H1 (cell line): ENCODE measurements at regions not wholly inside any gene's neighbourhood (a gene's known extent, or its start where the extent isn't known, plus 50 kb on each side); places are given as distances from the start of the nearest gene placed in this dataset.

ENCODE experiments used
- CTCF ChIA-PET: fragments of 300-600 bp; sonication (Branson Sonifier 250); formaldehyde crosslinking; loops from one replicate; lab custom pipeline; 2021; ENCODE audit not compliant: partially characterized antibody; lab: Charles Lee
- POLR2A ChIA-PET: fragments of 300-600 bp; sonication (Branson Sonifier 250); formaldehyde crosslinking; loops from one replicate; lab custom pipeline; 2021; ENCODE audit warnings: inconsistent platforms; ENCODE audit not compliant: partially characterized antibody; lab: Charles Lee
- DNase-seq, 2 experiments: peaks; one replicate each; pipeline versions ENCODE4 v3.0.0 to v3.0.0-alpha.2; 2010 to 2022; ENCODE audit warnings: low spot score in 2 of 2, low read depth in 1 of 2, mixed read lengths in 1 of 2
- FAIRE-seq: peaks from 2 replicates; lab custom pipeline; 2011; peaks lifted over from hg19 to GRCh38; lab: Jason Lieb, UNC
- H2AFZ ChIP-seq: 2 replicates; pipeline ENCODE4 v1.8.1; 2012; ENCODE audit warnings: low read length, inconsistent platforms
- H2AK5ac ChIP-seq: 2 replicates; pipeline ENCODE4 v1.6.1; 2013; ENCODE audit warnings: low read depth, low read length
- H2BK120ac ChIP-seq: replicated peaks from 2 replicates; pipeline ENCODE3; 2013; ENCODE audit warnings: low read depth, low read length, inconsistent platforms
- H2BK12ac ChIP-seq: 2 replicates; pipeline ENCODE4 v1.6.1; 2013; ENCODE audit warnings: low read depth, low read length
- H2BK15ac ChIP-seq: 2 replicates; pipeline ENCODE4 v1.6.1; 2013; ENCODE audit warnings: low read length
- H2BK20ac ChIP-seq: 2 replicates; pipeline ENCODE4 v1.6.1; 2013; ENCODE audit warnings: low read length
- H2BK5ac ChIP-seq: 2 replicates; pipeline ENCODE4 v1.6.1; 2013; ENCODE audit warnings: low read depth, low read length
- H3K14ac ChIP-seq: 2 replicates; pipeline ENCODE4 v1.6.1; 2013; ENCODE audit warnings: inconsistent platforms; ENCODE audit not compliant: insufficient read length
- H3K18ac ChIP-seq: 2 replicates; pipeline ENCODE4 v1.6.1; 2013; ENCODE audit warnings: low read length; ENCODE audit errors: extremely low read depth
- H3K23ac ChIP-seq: 2 replicates; pipeline ENCODE4 v1.6.1; 2013; ENCODE audit warnings: inconsistent platforms; ENCODE audit not compliant: insufficient read length
- H3K23me2 ChIP-seq: 2 replicates; pipeline ENCODE4 v1.6.1; 2013; ENCODE audit warnings: low read depth, low read length
- H3K27ac ChIP-seq: 2 replicates; pipeline ENCODE4 v1.6.1; 2011; ENCODE audit warnings: low read depth, low read length, inconsistent platforms
- H3K27me3 ChIP-seq, 4 experiments: replicated peaks in 1 of 4; 1 replicate in 1 of 4; 2 replicates in 3 of 4; pipeline versions ENCODE4 v1.6.1 to v1.8.1; 2011 to 2013; ENCODE audit warnings: low read length in 3 of 4, mild to moderate bottlenecking in 3 of 4, inconsistent platforms in 2 of 4, mixed read lengths in 2 of 4, moderate library complexity in 1 of 4; ENCODE audit not compliant: control insufficient read depth in 3 of 4, insufficient read depth in 3 of 4; ENCODE audit errors: extremely low read depth in 1 of 4
- H3K36me3 ChIP-seq, 4 experiments: 2 replicates each; pipeline versions ENCODE4 v1.6.1 to v1.8.1; 2011 to 2013; ENCODE audit warnings: mild to moderate bottlenecking in 4 of 4, low read length in 3 of 4, moderate library complexity in 2 of 4, control low read depth in 1 of 4, inconsistent platforms in 1 of 4; ENCODE audit not compliant: insufficient read depth in 4 of 4, control insufficient read depth in 2 of 4
- H3K4ac ChIP-seq: replicated peaks from 2 replicates; pipeline ENCODE3; 2013; ENCODE audit warnings: low read length, low read depth, mixed read lengths, inconsistent platforms; ENCODE audit not compliant: insufficient read length
- H3K4me1 ChIP-seq, 4 experiments: replicated peaks in 1 of 4; 1 replicate in 1 of 4; 2 replicates in 3 of 4; pipeline versions ENCODE4 v1.6.1 to v1.8.1; 2011 to 2013; ENCODE audit warnings: low read length in 3 of 4, inconsistent platforms in 2 of 4, mixed read lengths in 1 of 4; ENCODE audit not compliant: insufficient read depth in 4 of 4, control insufficient read depth in 3 of 4
- H3K4me2 ChIP-seq, 2 experiments: 2 replicates each; pipeline versions ENCODE4 v1.6.1 to v1.8.1; 2011 to 2013; ENCODE audit warnings: low read depth in 2 of 2, low read length in 2 of 2, control low read depth in 1 of 2, inconsistent platforms in 1 of 2, mild to moderate bottlenecking in 1 of 2; ENCODE audit not compliant: insufficient read depth in 1 of 2
- H3K4me3 ChIP-seq, 4 experiments: fragments of 200-600, 300-600 bp in 1 of 4; sonication (generic), shearing (Covaris generic), sonication (Bioruptor Twin) in 1 of 4; 2 replicates each; pipeline versions ENCODE4 v1.5.1 to v1.8.1; 2011 to 2016; ENCODE audit warnings: low read length in 4 of 4, low read depth in 3 of 4, control low read depth in 2 of 4, inconsistent platforms in 2 of 4, mild to moderate bottlenecking in 2 of 4, mixed read lengths in 1 of 4, moderate library complexity in 1 of 4; ENCODE audit not compliant: insufficient read depth in 2 of 4; ENCODE audit errors: extremely low read depth in 1 of 4
- H3K56ac ChIP-seq: replicated peaks from 2 replicates; pipeline ENCODE3; 2013; ENCODE audit warnings: low read depth, mild to moderate bottlenecking, mixed read lengths, low read length, inconsistent platforms; ENCODE audit not compliant: insufficient read length
- H3K79me1 ChIP-seq: 2 replicates; pipeline ENCODE4 v1.6.1; 2013; ENCODE audit warnings: low read depth, low read length, control low read depth
- H3K79me2 ChIP-seq, 2 experiments: 2 replicates each; pipeline versions ENCODE4 v1.6.1 to v1.8.1; 2012 to 2013; ENCODE audit warnings: low read length in 2 of 2, mild to moderate bottlenecking in 2 of 2, inconsistent platforms in 1 of 2; ENCODE audit not compliant: insufficient read depth in 2 of 2, control insufficient read depth in 1 of 2
- H3K9ac ChIP-seq, 4 experiments: replicated peaks in 1 of 4; 1 replicate in 1 of 4; 2 replicates in 3 of 4; pipeline versions ENCODE4 v1.6.1 to v1.8.1; 2011 to 2013; ENCODE audit warnings: low read depth in 3 of 4, low read length in 3 of 4, control low read depth in 2 of 4, mild to moderate bottlenecking in 2 of 4, moderate library complexity in 2 of 4, inconsistent platforms in 1 of 4; ENCODE audit errors: extremely low read depth in 1 of 4
- H3K9me3 ChIP-seq, 2 experiments: 2 replicates each; pipeline versions ENCODE4 v1.6.1 to v1.8.1; 2012 to 2013; ENCODE audit warnings: mild to moderate bottlenecking in 2 of 2, moderate library complexity in 2 of 2, control low read depth in 1 of 2, inconsistent platforms in 1 of 2, low read depth in 1 of 2, low read length in 1 of 2, mixed read lengths in 1 of 2; ENCODE audit not compliant: insufficient read depth in 2 of 2
- H4K20me1 ChIP-seq, 2 experiments: replicated peaks in 1 of 2; 2 replicates each; pipeline versions ENCODE3 to v1.8.1; 2011 to 2013; ENCODE audit warnings: inconsistent platforms in 2 of 2, low read length in 2 of 2, mild to moderate bottlenecking in 1 of 2; ENCODE audit not compliant: insufficient read depth in 2 of 2, control insufficient read depth in 1 of 2
- H4K5ac ChIP-seq: 2 replicates; pipeline ENCODE4 v1.6.1; 2013; ENCODE audit warnings: low read length, low read depth, mixed read lengths, inconsistent platforms; ENCODE audit not compliant: insufficient read length
- H4K8ac ChIP-seq: 2 replicates; pipeline ENCODE4 v1.8.0; 2013; ENCODE audit warnings: mild to moderate bottlenecking, moderate library complexity, low read length, inconsistent platforms; ENCODE audit not compliant: insufficient read depth; ENCODE audit errors: extremely low read depth
- H4K91ac ChIP-seq: replicated peaks from 2 replicates; pipeline ENCODE3; 2013; ENCODE audit warnings: low read length, mixed read lengths, inconsistent platforms; ENCODE audit not compliant: insufficient read length
- CHD1 ChIP-seq: IDR thresholded peaks from 2 replicates; pipeline ENCODE4 v1.6.1; 2012; ENCODE audit warnings: low read depth, low read length, improper control_type of control experiment
- JUN ChIP-seq: IDR thresholded peaks from 2 replicates; pipeline ENCODE4 v1.6.1; 2011; ENCODE audit warnings: low read depth, mild to moderate bottlenecking, improper control_type of control experiment, low read length
- MAFK ChIP-seq: IDR thresholded peaks from 2 replicates; pipeline ENCODE4 v1.6.1; 2012; ENCODE audit warnings: low read depth, mild to moderate bottlenecking, improper control_type of control experiment, low read length
- RNF2 ChIP-seq: fragments of 200-900, 300-1000 bp; sonication (generic); IDR thresholded peaks from 2 replicates; pipeline ENCODE4 v1.7.1; 2016; ENCODE audit warnings: borderline replicate concordance, low read depth, mild to moderate bottlenecking, antibody characterized with exemption, low read length; ENCODE audit not compliant: poor library complexity, severe bottlenecking; ENCODE audit errors: missing control alignments
- SUZ12 ChIP-seq: fragments of 200-600 bp; sonication (generic); IDR thresholded peaks from 2 replicates; pipeline ENCODE4 v1.6.1; 2012; ENCODE audit warnings: mild to moderate bottlenecking, inconsistent platforms, low read length, moderate library complexity, mixed read lengths
- WGBS, 2 experiments: shearing (Covaris generic) in 1 of 2; methylation state at CpG; one replicate each; pipeline versions ENCODE4 v1.1.6 to v1.1.7; 2013 to 2015; ENCODE audit warnings: low lambda C conversion rate in 2 of 2, mixed read lengths in 2 of 2, inconsistent platforms in 1 of 2, low coverage in 1 of 2, missing lambda C conversion rate in 1 of 2; ENCODE audit not compliant: insufficient replicate concordance in 2 of 2, insufficient coverage in 1 of 2, insufficient read length in 1 of 2; ENCODE audit errors: extremely low coverage in 1 of 2, missing lambda C conversion rate in 1 of 2; 5-methylcytosine and 5-hydroxymethylcytosine counted together
- TF ChIP-seq, protein P1 (sequence below): IDR thresholded peaks from 2 replicates; pipeline ENCODE4 v1.6.1; 2012; ENCODE audit warnings: inconsistent platforms

DNA sequence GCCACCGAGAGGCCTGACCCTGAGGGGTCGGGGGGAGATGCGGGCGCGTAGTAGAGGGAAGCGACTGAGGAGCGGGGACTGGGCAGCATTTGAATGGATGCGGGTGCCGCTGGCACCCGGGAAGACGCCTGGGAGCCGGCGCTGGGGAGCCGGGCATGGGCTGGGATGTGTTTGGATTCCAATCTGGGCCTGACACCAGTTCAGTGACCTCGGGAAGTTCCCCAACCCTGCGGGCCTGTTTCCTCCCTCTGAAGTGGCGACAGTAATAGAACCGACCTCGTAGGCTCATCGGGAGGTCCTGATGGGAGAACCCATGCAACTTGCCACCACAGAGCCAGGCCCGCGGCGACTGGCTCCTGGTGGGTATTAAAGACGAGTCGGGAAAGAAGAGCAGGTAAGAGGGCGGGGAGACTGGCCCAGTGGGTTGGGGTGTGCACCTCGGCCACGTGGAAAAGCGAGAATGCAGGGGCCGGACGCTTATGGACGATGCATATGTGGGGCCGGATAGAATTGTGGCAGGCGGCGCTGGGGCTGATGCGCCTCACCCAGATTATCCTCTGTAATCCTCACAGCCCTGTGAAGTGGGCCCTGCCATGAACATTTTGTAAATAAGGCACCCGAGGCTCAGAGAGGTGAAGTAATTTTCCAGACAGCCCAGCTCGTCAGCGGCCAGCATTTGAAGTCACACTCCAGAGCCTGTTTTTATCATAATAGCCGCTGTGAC lies 105.8 kb downstream of the SLC16A1 start:
- Histone ChIP-seq H3K14ac (no peak overlapping the region), H3K4me2 (peak overlapping the region; percentile 63 to 81), H3K79me1 (no peaks in the 10 kb centered on the region), H2BK120ac (no peak overlapping the region), H3K27me3 (peaks cover 0 to 2% (median 0%) of the 10 kb centered on the region in 4 experiments; a peak in 1 of 7 replicates), H4K20me1 (no peaks in the 10 kb centered on the region), H4K8ac (peak overlapping the region; percentile 95), H4K91ac (no peak overlapping the region), H2BK5ac (peak overlapping the region; percentile 88; the same call in 1 of the 2 replicates), H3K23ac (no peak overlapping the region), H3K4me1 (peaks cover 0 to 20% (median 6%) of the 10 kb centered on the region in 4 experiments; a peak in 6 of 7 replicates), H2AK5ac (no peak overlapping the region), H3K18ac (peak overlapping the region; percentile 78; the same call in 1 of the 2 replicates), H3K23me2 (peaks cover 7% of the 10 kb centered on the region; the same call in 1 of the 2 replicates), H3K4ac (no peak overlapping the region), H2BK20ac (no peak overlapping the region), H2BK15ac (peak overlapping the region; percentile 46; the same call in 1 of the 2 replicates), H3K4me3 (peak overlapping the region; percentile 1 to 51 (median 18); a peak in 7 of 8 replicates), H4K5ac (peak overlapping the region; percentile 69), H3K79me2 (no peaks in the 10 kb centered on the region), H3K56ac (peak overlapping the region; percentile 64), H3K27ac (no peak overlapping the region), H2AFZ (peak overlapping the region; percentile 7; the same call in 1 of the 2 replicates), H3K36me3 (no peaks in the 10 kb centered on the region), H2BK12ac (peak overlapping the region; percentile 95), H3K9ac (no peak overlapping the region), H3K9me3 (no peaks in the 10 kb centered on the region; a peak in 1 of 4 replicates)
- TF ChIP-seq JUN (no peak), MAFK (no peak), SUZ12 (0 out of 2 replicates have a peak, but pooled peaks have one; percentile 25), CHD1 (no peak), RNF2 (no peak)
- TF ChIP-seq, protein P1, sequence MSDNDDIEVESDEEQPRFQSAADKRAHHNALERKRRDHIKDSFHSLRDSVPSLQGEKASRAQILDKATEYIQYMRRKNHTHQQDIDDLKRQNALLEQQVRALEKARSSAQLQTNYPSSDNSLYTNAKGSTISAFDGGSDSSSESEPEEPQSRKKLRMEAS: no peak
- DNase-seq (peak in 1 of 2 experiments; percentile 67), FAIRE-seq (no peak)
- 62% methylated on average over 20 of the region's 40 CpGs; no CpG with 5 or more reads in 1 of the 2 experiments for WGBS, 2 experiments
- POLR2A ChIA-PET: interaction anchor here (0.7 to 6.6 kb wide), 4 partner anchors 31 to 233 kb away, joined by 3 to 41 read pairs (median 3); no protein-coding TSS in a partner anchor
- CTCF ChIA-PET: interaction anchor here (0.8 to 1.4 kb wide), 4 partner anchors 41 to 134 kb away, joined by 3 to 4 read pairs (median 3); partner anchors contain the start of gene PPM1J
